Cardiac fibroblast (primary cell): ENCODE measurements at regions not wholly inside any gene's neighbourhood (a gene's known extent, or its start where the extent isn't known, plus 50 kb on each side); places are given as distances from the start of the nearest gene placed in this dataset.
A peak's percentile ranks its signal among the peaks of the same experiment; 100 is the strongest.

Source experiments
- DNase-seq, 2 donors: peaks; one replicate each; pipeline versions ENCODE4 v3.0.0 to v3.0.0-alpha.2; 2010; ENCODE audit warnings: low read depth in 2 of 2
- H3K4me3 ChIP-seq, 2 donors: replicated peaks in 1 of 2; 1 replicate in 1 of 2; 2 replicates in 1 of 2; pipeline ENCODE4 v1.5.1; 2011; ENCODE audit warnings: low read depth in 2 of 2, low read length in 2 of 2, mild to moderate bottlenecking in 2 of 2, moderate library complexity in 1 of 2
- CTCF ChIP-seq: IDR thresholded peaks from one replicate; pipeline ENCODE4 v1.5.1; 2011; ENCODE audit warnings: low read depth, mild to moderate bottlenecking, low read length, inconsistent platforms

- no peak for TF ChIP-seq CTCF
- DNase-seq = no peak
- no peak overlapping the region for H3K4me3 ChIP-seq
These were observed 182.9 kb upstream of the NCAM1 start for GRCh38 chr11:112778091-112778876.

- no peak for TF ChIP-seq CTCF
- no peak overlapping the region for H3K4me3 ChIP-seq
- no peak for DNase-seq
These were observed 182.3 kb upstream of the NCAM1 start for GRCh38 chr11:112778877-112779266.

- H3K4me3 ChIP-seq = no peak overlapping the region
- TF ChIP-seq CTCF = no peak
- peak; percentile 41 to 63 for DNase-seq
These were observed 180.7 kb upstream of the NCAM1 start for GRCh38 chr11:112780351-112781087.

DNA sequence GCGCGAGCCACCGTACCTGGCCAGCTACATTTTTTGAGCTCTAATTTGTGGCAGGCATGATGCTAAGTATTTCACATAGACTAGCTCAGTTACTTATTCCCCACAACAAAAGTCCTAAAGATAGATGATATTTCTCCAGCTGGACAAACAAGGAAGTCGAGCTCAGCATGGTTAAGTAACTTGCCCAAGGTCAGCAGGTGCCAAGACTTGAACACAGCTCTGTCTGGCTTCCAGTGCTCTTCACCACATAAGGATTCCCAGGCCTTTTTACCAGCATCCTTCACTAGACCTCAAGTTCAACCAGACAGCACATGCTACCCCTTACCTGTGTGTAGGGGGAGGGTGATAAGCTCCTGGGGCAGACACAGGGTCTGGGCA lies 177.3 kb upstream of the NCAM1 start:
- no peak for TF ChIP-seq CTCF
- peak in 1 of 2 donors; percentile 8 for DNase-seq
- H3K4me3 ChIP-seq = no peak overlapping the region

GRCh38 chr11:112784323-112785073 lies 176.7 kb upstream of the NCAM1 start:
- no peak for TF ChIP-seq CTCF
- peak overlapping the region; percentile 8 to 10 for H3K4me3 ChIP-seq
- peak; percentile 35 to 89 for DNase-seq

DNA sequence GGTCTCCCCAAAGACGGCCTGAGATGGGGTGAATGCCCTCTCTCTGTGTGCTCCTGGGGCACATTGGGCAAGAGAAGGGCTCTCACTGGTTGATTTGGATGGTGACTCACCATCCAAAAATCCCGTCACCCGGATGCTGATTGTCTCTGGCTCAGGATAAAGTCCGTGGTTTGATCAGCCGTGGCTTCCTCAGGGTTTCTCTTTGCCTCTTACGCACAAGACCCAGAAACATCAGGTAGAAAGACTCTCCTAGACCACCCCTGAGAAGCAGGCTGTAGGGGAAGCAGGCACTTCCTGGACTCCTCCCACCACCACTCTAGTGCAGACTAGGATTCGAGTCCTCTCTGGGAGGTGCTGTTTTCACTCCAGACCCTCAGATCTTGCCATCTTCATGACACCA lies 176.1 kb upstream of the NCAM1 start:
- H3K4me3 ChIP-seq = peak overlapping the region; percentile 8 to 10
- no peak for TF ChIP-seq CTCF

More for the DNA sequence above, 176.1 kb upstream of the NCAM1 start:
- peak; percentile 59 to 62 for DNase-seq
